ENCODE measurements at regions not wholly inside any gene's neighbourhood (a gene's known extent, or its start where the extent isn't known, plus 50 kb on each side); places are given as distances from the start of the nearest gene placed in this dataset.
"Not testable (repeated sequence)": the region's sequence is repeated elsewhere in the genome, so short reads cannot be mapped to it uniquely, and the experiment has no call there.

- ATAC-seq = no peak
These were observed 187.9 kb downstream of the NFKBIZ start for GRCh38 chr3:102037209-102037608.

GRCh38 chr3:102037791-102038190 is 188.5 kb downstream of the NFKBIZ start:
- no peak for ATAC-seq

GRCh38 chr3:102038477-102039142 is 189.3 kb downstream of the NFKBIZ start:
- no peak for ATAC-seq

GRCh38 chr3:102040144-102040543 is 190.8 kb downstream of the NFKBIZ start:
- ATAC-seq = not testable (repeated sequence)

- peak; percentile 74 to 75 for ATAC-seq
These were observed 204.2 kb downstream of the NFKBIZ start for GRCh38 chr3:102053375-102053989.

GRCh38 chr3:102054543-102055080 is 205.3 kb downstream of the NFKBIZ start:
- no peak for ATAC-seq

- peak; percentile 77 to 82 for ATAC-seq
These were observed 208.6 kb downstream of the NFKBIZ start for GRCh38 chr3:102057781-102058421.

GRCh38 chr3:102059145-102059943 is 210.0 kb downstream of the NFKBIZ start:
- ATAC-seq = peak; percentile 50 to 55

GRCh38 chr3:102060814-102061213 is 211.5 kb downstream of the NFKBIZ start:
- no peak for ATAC-seq

GRCh38 chr3:102063572-102063971 is 214.3 kb downstream of the NFKBIZ start:
- no peak for ATAC-seq

- no peak for ATAC-seq
These were observed 217.2 kb downstream of the NFKBIZ start for GRCh38 chr3:102066470-102066869.

GRCh38 chr3:102068327-102068726 is 219.0 kb downstream of the NFKBIZ start:
- ATAC-seq = peak; percentile 17 to 36

- ATAC-seq = no peak
These were observed 219.4 kb downstream of the NFKBIZ start for GRCh38 chr3:102068736-102069135.

- ATAC-seq = peak; percentile 60 to 70
These were observed 219.9 kb downstream of the NFKBIZ start for GRCh38 chr3:102069211-102069662.

- ATAC-seq = no peak
These were observed 225.6 kb downstream of the NFKBIZ start for GRCh38 chr3:102074946-102075345.

GRCh38 chr3:102078401-102078800 is 229.1 kb downstream of the NFKBIZ start:
- ATAC-seq = no peak

GRCh38 chr3:102078854-102079808 is 229.8 kb downstream of the NFKBIZ start:
- peak in 1 of 2 donors; percentile 31 for ATAC-seq

- peak; percentile 76 to 77 for ATAC-seq
These were observed 230.5 kb downstream of the NFKBIZ start for GRCh38 chr3:102079809-102080197.

GRCh38 chr3:102081572-102082289 is 232.4 kb downstream of the NFKBIZ start:
- ATAC-seq = no peak

- no peak for ATAC-seq
These were observed 234.2 kb downstream of the NFKBIZ start for GRCh38 chr3:102083473-102083872.

GRCh38 chr3:102084006-102084405 is 234.7 kb downstream of the NFKBIZ start:
- no peak for ATAC-seq
